Neural progenitor cell (in vitro differentiated cells): ENCODE measurements at regions not wholly inside any gene's neighbourhood (a gene's known extent, or its start where the extent isn't known, plus 50 kb on each side); places are given as distances from the start of the nearest gene placed in this dataset.

Source experiments
- EZH2 ChIP-seq: fragments of 200-600 bp; sonication (generic); IDR thresholded peaks from 2 replicates; pipeline ENCODE4 v1.6.1; 2017; ENCODE audit warnings: antibody characterized with exemption, mild to moderate bottlenecking, moderate library complexity
- TF ChIP-seq, protein P1 (sequence below): fragments of 200-600 bp; sonication (generic); IDR thresholded peaks from 2 replicates; pipeline ENCODE4 v1.5.1; 2017; ENCODE audit warnings: antibody characterized with exemption, mild to moderate bottlenecking

DNA sequence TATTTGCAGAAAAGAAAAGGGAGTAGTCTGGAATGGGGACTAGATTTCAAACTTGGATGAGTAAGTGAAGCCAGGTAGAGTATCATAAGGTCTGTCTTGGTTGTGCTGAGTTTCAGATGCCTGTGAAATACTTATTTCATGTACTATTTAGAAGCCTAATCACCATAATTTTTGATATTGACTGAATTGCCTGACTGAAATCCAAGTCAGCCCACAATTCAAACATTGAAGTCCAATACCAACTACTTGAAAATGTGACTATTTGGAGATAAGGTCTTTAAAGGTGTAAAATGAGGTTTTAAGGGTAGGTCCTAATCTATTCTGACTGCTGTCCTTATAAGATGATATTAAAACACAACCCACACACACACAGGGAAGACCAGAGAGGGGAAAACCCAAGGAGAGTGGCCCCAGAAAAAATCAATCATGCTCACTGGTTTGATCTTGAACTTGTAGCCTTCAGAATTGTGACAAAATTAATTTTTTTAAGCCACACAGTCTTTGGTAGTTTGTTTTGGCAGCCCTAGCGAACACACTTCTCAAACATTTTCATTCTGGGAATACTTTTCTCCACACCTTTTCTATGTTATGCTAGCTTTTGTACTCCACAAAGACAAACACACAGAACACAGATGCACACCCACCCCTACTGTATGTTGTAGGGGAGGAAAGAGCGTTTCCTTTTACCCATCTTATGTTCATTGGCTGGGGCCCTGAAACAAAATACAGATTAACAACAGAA is 126.3 kb downstream of the HFE start:
- TF ChIP-seq, protein P1, sequence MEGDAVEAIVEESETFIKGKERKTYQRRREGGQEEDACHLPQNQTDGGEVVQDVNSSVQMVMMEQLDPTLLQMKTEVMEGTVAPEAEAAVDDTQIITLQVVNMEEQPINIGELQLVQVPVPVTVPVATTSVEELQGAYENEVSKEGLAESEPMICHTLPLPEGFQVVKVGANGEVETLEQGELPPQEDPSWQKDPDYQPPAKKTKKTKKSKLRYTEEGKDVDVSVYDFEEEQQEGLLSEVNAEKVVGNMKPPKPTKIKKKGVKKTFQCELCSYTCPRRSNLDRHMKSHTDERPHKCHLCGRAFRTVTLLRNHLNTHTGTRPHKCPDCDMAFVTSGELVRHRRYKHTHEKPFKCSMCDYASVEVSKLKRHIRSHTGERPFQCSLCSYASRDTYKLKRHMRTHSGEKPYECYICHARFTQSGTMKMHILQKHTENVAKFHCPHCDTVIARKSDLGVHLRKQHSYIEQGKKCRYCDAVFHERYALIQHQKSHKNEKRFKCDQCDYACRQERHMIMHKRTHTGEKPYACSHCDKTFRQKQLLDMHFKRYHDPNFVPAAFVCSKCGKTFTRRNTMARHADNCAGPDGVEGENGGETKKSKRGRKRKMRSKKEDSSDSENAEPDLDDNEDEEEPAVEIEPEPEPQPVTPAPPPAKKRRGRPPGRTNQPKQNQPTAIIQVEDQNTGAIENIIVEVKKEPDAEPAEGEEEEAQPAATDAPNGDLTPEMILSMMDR: no peak
- TF ChIP-seq EZH2: no peak
